Fibroblast of pulmonary artery (primary cell): ENCODE measurements at regions not wholly inside any gene's neighbourhood (a gene's known extent, or its start where the extent isn't known, plus 50 kb on each side); places are given as distances from the start of the nearest gene placed in this dataset.

Source experiments
- DNase-seq: peaks from one replicate; pipeline ENCODE4 v3.0.0-alpha.2; 2010; ENCODE audit warnings: low read depth
- H3K4me3 ChIP-seq: replicated peaks from 2 replicates; pipeline ENCODE4 v1.5.1; 2011; ENCODE audit warnings: low read depth, mild to moderate bottlenecking, control low read depth, low read length, moderate library complexity
- CTCF ChIP-seq: IDR thresholded peaks from 2 replicates; pipeline ENCODE4 v1.5.1; 2011; ENCODE audit warnings: mild to moderate bottlenecking, control low read depth, low read length, inconsistent platforms; ENCODE audit errors: missing control alignments

- H3K4me3 ChIP-seq, result no peak overlapping the region
- no peak for TF ChIP-seq CTCF
- peak; percentile 36 for DNase-seq
Observed at GRCh38 chr4:30808276-30808675, 88.1 kb downstream of the PCDH7 start.

- TF ChIP-seq CTCF, result no peak
- no peak overlapping the region for H3K4me3 ChIP-seq
- DNase-seq, result no peak
Observed at GRCh38 chr4:30811296-30811695, 91.1 kb downstream of the PCDH7 start.

GRCh38 chr4:30815685-30816084, 95.5 kb downstream of the PCDH7 start:
- H3K4me3 ChIP-seq, result no peak overlapping the region
- TF ChIP-seq CTCF, result no peak
- no peak for DNase-seq

- TF ChIP-seq CTCF, result no peak
- H3K4me3 ChIP-seq, result no peak overlapping the region
- no peak for DNase-seq
Observed at GRCh38 chr4:30817447-30817846, 97.3 kb downstream of the PCDH7 start.

GRCh38 chr4:30818541-30818940, 98.4 kb downstream of the PCDH7 start:
- no peak overlapping the region for H3K4me3 ChIP-seq
- DNase-seq, result no peak
- TF ChIP-seq CTCF, result no peak

GRCh38 chr4:30821275-30821674, 101.1 kb downstream of the PCDH7 start:
- H3K4me3 ChIP-seq, result no peak overlapping the region
- no peak for TF ChIP-seq CTCF
- DNase-seq, result no peak

GRCh38 chr4:30821859-30822612, 101.9 kb downstream of the PCDH7 start:
- TF ChIP-seq CTCF, result no peak
- H3K4me3 ChIP-seq, result no peak overlapping the region
- DNase-seq, result peak; percentile 33
